SKM-1 treated with dmso at 0.1 percent for 144 hours (cell line): ENCODE measurements at regions not wholly inside any gene's neighbourhood (a gene's known extent, or its start where the extent isn't known, plus 50 kb on each side); places are given as distances from the start of the nearest gene placed in this dataset.
"Not testable (repeated sequence)": the region's sequence is repeated elsewhere in the genome, so short reads cannot be mapped to it uniquely, and the experiment has no call there.

ENCODE experiments used
- DNase-seq: peaks from one replicate; lab custom pipeline; 2025; ENCODE audit not compliant: unreplicated experiment; lab: John Stamatoyannopoulos, UW

DNA sequence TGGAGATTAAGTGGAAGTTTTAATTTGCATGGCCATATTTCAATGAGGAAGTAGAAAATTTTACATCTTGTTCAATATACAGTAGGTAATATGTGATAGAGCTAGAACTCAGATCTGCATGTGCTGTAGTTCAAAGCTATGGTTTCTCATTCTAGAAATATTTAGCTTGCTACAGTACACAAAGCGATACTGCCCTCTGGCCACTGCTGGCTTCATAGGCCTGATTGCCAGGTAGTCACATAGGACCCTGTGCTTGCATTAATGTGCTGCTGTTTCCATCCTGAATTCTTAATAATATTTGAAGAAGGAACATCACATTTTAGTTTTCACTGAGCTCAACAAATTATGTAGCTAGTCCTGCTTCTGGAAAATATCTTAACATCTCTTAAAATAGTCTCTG lies 87.0 kb downstream of the PLSCR2 start:
- DNase-seq, result no peak

DNA sequence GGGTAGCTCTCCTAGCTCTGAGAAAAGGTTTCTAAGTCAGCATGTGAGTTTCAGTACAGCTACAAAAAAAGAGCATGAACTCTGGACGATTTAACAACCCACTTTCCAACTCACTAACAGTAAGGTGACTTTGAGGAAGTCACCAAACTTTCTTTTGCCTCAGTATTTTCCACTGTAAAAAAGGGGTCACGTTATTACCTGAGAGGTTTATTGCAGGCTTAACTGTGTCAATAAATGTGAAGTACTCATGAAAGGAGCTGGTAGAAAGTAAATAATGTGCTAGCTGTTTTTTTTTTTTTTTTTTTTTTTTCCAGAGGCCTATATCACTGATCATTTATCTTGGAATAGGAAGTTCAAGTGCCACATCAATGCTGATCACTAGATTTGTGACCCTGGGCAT lies 89.3 kb downstream of the PLSCR2 start:
- DNase-seq, result no peak

DNA sequence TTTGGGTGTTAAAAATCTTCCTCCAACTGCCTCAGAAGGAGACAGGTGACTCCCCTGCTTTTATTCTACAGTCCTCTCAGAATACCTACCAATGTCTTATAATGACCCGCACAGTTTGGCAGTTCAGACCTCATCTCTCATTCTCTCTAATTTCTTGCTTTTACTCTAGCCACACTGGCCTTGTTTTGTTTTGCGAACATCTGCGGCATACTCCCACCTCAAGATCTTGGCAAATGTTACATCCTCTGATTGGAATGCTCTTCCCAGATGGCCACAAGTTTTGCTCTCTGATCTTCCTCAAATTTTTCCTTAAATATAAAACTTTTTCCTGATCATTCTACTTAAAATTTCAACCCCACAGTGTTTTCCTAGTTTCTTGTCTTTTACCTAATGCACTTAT lies 94.1 kb downstream of the PLSCR2 start:
- DNase-seq, result no peak

DNA sequence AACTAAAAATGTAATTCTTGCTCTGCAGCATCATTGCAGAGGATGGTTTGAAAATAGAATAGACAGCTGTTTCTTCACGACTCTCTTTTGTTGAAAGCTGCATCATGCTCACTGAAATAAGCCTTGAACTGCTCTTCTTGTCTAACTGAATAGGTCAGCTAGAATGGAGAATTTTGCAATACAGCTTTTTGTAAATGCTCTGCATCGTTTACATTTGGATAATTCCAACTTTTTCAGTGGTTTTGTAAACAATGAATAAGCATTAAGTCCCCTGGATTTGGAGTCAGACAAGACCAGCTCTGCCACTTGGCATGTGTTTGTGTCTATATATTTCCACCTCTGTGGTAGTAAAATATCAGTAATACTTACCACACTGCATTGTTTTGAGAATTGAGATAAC lies 95.2 kb downstream of the PLSCR2 start:
- no peak for DNase-seq

DNA sequence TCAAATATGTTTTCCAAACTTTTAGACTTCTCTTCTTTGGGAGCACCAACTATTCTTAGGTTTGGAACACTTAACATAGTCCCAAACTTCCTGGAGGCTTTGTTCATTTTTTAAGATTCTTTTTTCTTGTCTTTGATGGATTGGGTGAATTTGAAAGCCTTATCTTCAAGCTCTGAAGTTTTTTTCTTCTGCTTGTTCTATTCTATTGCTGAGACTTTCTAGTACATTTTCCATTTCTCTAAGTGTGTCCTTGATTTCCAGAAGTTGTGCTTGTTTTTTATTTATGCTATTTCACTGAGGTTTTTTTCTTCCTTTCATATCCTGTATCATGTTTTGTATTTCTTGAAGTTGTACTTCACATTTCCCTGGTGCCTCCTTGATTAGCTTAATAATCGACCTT lies 97.5 kb downstream of the PLSCR2 start:
- no peak for DNase-seq

DNA sequence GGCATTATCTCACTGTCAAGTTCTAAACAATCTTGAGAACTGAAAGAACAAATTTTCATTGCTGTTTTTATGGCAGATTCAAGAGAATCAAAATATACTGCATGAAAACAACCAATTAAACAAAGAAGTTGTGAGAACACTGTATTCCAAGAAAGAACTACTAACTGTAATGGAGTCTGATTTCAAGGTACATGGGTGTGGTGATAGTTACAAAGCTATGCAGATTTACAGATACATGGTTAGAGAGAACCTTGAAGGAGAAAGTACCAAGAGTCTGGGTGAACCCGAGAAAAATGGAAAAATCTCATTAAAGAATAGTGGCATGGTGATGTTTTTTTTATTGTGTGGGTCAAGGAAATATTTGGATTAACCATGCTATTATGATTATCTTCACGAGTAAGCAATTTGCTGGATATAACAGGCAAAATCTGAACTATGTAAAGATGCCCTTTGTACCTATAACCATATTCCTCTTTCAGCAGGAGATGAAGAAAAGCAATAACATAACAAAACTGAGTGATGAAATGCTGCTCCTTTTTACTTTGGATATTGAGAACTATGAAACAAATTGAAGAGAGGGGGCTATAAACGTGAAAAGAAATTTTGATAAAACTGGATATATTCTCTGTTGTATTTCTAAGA lies 100.4 kb downstream of the PLSCR2 start:
- no peak for DNase-seq

DNA sequence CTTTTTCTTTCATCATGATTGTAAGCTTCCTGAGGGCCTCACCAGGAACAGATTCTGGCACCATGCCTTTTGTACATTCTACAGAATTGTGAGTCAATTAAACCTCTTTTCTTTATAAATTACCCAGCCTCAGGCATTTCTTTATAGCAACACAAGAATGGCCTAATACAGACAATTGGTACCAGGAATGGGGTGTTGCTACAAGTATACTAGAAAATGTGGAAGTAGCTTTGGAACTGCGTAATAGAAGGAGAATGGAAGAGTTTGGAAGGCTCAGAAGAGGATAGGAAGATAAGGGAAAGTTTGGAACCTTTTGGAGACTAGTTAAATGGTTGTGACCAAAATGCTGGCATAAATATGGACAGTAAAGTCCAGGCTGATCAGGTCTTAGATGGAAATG lies 108.9 kb upstream of the PLSCR4 start:
- no peak for DNase-seq

DNA sequence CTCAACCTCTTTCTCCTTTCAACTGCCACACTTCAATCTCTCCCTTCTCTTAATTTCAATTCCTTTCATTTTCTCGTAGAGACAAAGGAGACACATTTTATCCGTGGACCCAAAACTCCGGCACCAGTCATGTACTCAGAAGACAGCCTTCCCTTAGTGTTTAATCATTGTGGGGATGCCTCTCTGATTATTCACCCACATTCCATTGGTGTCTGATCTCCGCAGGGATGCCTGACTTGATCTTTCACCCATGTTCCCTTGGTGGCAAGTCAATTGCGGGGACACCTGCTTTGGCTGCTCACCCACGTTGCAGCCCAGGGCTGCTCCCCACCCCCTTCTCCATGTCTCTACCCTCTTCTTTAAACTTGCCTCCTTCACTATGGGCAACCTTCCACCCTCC lies 103.5 kb upstream of the PLSCR4 start:
- not testable (repeated sequence) for DNase-seq

DNA sequence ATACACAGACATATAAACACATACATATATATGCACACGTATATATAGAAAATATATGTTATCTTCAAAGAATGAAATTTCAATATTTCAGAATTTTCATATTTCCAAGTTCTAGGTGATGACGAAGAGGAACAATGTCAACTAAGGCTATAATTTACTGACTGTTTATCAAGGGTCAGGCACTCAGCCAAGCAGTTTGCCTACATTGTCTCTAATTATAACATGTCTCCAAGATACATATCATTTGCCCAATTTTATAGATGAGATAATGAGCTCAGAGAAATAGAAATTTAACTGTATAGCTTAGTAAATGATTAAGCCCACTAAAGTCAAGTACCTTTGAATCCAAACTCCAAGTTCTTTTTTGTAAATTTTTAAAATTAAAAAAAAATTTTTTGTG lies 99.9 kb upstream of the PLSCR4 start:
- DNase-seq, result no peak

DNA sequence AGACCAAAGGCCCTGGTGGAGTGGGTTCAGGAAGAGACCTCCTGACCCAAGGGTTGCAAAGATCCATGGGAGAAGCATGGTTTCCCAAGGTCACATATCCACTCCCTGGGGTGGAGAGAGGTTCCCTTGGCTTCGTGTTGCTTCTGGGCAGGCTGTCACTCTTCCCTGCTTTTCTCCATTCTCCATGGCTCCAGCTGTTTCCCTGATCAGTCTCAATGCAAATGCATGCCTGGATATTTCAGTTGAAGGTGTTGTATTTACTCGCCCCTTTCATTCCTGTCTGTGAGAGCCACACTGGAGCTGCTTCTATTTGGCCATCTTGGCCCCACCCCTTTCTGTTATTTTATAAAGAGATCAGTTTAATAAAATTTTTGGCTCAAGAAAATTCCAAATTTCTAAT lies 95.0 kb upstream of the PLSCR4 start:
- DNase-seq, result no peak

DNA sequence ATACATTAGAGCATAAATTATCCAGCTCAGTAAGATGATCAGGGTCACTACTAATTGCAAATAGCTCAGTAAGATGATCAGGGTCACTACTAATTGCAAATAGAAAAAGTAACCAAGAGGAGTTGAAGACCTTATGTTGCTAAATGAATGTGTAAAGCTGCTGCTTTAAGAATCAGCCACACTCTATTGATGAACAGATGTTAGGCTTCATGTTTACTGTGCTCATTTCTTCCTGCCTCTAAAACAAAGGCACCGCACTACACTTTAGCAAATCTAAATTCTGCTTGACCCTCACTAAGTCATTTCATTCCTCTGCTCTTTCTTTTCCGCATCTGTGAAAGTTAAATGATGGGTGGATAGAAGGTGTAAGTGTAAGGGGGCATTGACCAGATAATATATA lies 92.6 kb upstream of the PLSCR4 start:
- no peak for DNase-seq

DNA sequence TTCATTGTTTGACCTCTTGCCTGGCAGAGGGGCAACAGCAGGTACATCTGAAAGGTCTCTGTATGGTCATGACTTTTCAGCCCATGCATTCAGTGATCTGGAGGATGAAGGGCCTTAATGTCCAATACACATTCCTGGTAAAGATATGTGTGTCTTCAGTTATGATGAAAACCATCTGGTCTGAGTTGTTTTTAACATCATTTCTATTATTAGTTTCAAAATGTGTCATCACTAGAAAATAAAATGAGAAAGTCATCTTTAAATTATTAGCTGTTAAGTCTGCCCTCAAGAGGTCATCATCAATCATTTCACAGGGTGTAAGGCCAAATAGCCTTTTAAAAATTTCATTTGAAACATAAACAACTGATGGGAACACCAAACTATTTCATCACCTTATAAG lies 92.1 kb upstream of the PLSCR4 start:
- DNase-seq, result no peak

DNA sequence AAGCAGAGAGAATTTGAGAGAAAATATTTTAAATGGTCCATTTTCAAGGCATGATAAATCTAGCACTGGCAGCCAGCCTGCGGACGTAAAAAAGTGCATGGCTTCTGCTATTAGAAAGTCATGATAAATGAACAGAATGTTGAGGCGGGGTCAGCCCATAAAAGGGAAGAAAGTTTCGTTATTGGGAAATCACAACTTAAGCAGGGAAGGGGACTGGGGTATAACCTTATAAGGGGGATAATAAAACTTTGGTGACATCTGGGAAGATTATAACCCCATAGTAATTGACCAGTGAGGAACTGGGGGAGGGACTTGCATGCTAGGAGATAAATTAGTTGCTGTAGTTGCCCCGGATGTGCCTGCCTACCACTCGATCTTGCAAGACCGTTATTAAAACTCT lies 88.4 kb upstream of the PLSCR4 start:
- no peak for DNase-seq

DNA sequence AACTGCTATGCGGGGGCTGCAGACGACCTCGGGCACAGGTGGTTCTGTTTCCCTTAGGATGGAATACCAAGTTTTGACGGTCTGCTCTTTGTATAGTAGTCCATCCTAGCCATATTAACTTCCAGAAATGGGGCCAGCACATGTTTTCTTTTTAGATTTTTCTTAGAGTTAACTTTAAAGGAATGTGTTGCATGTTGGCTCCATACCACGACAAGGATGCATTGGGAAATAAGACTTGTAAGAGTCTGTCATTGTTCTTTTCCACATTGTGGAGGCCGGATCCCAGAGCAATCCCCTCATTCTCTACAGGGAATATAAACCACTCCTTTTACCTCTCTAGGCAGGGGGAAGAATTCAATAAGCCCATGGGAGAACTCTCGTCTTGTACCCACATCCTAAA lies 87.1 kb upstream of the PLSCR4 start:
- no peak for DNase-seq

DNA sequence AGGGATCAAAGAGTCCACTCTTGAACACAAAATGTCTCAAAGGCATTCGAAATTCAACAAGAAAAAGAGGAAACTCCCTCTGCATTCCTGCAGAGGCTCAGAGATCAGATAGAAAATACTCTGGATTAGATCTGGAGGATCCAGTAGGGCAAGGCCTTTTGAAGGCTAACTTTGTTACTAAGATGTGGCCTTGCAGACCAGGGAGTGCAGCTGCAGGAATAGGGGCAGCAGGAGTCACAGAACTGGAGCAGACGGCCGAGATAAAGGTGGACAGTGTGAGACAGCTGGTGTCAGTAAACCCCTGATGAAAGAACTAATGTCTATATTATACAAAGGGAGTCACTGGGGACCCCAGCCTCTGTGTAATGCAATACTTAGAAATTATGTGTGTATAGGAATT lies 84.5 kb upstream of the PLSCR4 start:
- no peak for DNase-seq

DNA sequence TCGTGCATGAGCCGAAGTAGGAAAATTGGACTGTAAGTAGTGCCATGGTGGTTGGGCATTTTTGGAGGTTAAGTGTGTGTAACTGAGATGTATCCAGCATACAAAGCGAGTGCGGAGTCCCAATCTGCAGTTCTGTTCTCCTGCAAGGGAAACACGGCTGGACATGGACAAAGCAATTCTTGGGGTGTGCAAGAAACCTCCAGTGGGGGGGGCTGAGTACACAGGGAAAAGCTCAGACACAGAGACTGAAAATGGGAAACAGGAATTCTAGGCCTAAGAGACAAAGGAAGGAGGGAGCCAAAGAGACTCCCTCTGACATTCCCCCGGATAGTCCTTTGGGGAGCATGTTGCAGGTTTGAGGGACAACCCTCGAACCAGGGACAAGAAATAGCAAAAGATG lies 83.2 kb upstream of the PLSCR4 start:
- DNase-seq, result no peak

DNA sequence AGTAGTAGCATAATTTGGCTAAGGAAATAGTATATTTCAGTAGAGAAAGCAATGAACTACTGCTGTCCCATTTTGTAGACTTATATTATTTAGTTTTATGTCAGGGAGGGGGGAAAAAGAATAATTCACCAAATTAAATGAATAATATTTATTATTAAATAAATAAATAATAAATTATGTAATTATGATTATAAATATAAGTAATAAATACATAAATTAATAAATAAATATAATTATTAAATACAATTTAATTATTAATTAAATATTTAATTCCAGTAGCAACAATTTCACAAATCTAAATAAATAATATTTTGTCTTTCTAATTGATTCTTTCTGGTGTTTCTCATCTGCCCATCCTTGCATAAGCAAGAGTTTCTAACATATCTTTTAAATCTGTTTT lies 81.1 kb upstream of the PLSCR4 start:
- no peak for DNase-seq

DNA sequence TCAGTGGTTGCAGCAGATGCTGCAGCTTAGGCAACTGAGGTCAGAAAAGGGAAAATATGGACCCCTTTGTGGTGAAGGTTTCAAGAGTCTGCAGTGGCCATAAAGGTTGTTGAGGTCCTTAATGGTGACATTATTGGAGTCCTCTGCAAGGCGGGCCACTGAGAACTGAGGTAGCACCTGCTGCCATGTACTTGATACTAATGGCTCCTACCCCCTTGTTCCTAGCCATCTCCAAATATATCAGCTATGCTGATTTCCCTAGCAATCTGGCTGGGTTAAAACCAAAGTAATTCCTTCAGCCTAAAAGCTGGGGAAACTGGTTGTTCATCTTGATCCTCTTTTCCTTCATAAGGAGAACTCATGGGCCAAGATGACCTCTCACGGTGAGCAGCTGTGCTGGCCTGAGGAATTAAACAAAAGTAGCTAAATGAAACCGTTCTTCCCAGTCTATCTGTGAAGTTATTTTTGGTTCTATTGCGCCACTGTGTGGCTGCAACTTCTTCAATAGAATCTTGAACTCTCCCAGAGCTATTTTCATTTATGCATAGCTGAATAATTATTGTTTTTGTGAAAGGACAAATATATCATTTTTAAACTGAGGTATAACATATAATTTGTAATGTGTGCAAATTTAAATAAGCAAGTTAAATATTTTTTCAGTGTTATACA lies 76.1 kb upstream of the PLSCR4 start:
- peak; percentile 24 for DNase-seq

DNA sequence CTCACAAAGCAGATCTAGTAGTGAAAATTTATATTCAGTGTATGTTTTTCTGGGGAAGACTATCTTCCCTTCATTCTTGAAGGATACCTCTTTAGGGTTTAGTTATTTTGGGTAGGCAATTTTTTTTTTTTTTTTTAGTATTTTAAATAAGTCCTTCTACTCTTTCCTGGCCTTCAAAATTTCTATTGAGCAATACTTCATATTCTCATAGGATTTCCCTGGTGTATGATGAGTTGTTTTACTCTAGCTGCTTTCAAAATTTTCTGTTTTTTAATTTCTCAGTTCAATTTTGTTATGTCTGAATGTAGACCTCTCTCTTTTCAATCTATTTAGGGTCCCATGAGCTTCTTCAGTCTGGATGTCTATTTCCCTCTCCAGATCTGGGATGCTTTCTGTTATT lies 74.3 kb upstream of the PLSCR4 start:
- DNase-seq, result no peak

DNA sequence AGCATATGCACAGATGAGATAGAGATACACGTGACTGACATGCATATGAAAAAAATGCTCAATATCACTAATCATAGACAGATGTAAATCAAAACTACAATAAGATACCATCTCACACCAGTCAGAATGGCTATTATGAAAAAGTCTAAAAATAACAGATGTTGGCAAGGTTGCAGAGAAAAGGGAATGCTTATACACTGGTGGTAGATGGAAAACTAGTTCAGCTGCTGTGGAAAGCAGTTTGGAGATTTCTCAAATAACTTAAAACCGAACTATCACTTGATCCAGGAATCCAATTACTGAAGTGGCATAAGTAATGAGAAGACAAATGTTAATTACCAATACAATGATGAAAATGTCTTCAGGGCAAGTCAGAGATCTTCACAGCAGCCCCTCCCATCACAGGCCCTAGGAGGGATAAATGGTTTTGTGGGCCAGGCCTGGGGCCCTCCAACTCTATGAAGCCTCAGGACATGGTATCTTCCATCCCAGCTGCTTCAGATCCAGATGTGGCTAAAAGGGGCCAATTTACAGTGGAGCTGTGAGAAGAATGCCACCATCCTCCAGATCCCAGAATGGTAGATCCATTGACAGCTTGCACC lies 71.4 kb upstream of the PLSCR4 start:
- no peak for DNase-seq

DNA sequence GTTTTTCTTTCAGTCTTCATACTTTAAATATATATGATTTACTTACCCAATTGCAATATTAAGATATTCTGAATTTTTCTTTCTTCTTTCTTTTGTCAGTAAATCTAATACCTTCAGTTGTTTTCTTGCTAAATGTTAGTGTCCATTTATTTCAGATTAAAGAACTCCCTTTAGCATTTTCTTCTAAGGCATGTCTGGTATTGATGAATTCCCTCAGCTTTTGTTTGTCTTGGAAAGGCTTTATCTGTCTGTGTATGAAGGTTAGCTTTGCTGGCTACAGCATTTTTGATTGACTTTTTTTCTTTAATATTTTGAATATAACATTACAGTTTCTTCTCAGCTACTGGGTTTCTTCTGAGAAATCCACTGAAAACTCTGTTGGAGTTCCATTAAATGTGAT lies 64.0 kb upstream of the PLSCR4 start:
- DNase-seq, result no peak

DNA sequence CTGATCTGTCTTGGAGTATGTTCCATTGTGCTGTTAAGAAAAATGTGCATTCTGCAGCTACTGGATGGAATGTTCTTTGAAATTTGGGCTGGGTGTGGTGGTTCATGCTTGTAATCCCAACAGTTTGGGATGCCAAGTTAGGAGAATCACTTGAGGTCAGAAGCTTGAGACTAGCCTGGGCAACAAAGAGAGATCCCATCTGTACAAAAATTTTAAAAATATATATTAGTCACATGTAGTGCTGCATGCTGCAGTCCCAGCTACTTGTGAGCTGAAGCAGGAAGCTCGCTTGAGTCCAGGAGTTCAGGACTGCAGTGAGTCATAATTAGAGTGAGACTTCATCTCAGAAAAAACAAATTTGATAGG lies 62.8 kb upstream of the PLSCR4 start:
- DNase-seq, result no peak
